ENCODE measurements at regions not wholly inside any gene's neighbourhood (a gene's known extent, or its start where the extent isn't known, plus 50 kb on each side); places are given as distances from the start of the nearest gene placed in this dataset.
A peak's percentile ranks its signal among the peaks of the same experiment; 100 is the strongest.
"Not testable (repeated sequence)": the region's sequence is repeated elsewhere in the genome, so short reads cannot be mapped to it uniquely, and the experiment has no call there.

DNA sequence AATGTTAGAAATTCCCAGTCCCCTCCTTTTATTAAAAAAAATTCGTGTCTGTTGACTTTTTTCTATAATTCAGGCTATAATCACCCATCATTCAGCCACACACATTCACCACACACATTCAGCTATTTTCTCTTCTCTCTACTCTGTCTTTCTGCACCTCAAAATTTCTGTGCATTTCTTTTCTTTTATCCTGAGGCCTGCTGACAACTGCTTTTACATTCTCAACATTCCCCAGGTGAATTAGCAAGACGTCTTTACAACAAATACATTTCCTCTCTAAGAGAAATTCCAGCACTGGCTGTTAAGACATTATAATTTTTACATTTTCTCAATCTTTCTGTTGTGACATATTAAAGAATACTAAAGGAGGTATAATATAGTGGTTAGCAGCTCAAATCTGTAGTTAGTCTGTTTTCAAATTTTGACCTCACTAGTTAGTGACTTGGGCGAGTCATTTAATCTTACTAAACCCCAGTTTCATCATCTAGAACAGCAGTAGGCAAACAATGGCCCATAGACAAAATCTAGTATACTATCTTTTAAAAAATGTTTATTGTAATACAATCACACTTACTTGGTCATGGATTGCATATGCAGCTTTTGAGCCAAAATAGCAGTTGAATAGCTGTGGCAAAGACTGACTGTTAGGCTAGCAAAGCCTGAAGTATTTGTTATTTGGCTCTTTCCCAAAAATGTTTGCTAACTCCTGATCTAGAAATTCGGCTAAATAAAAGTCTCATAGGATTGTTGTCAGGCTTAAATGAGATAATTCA, 350.7 kb downstream of the NSUN3 start:
- peak; percentile 80 for DNase-seq

DNA sequence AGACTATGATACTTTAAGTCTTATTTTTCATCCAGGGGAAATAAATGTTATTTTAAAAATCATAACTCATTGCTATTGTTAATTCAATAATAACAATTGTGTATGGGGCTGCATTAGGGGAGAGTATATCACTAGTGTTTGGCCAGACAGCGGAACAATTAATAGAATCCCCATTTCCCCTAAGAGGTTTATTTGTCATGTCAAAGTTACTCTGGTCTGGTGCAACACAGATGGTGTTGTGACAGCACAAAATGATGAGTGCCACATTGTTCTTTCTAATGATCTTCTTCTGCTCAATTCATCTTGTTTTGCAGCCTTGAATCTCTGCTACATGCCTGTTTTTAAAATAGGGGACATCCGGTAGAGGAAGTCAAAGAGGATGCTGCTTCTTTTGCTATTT, 351.6 kb downstream of the NSUN3 start:
- DNase-seq, result no peak

DNA sequence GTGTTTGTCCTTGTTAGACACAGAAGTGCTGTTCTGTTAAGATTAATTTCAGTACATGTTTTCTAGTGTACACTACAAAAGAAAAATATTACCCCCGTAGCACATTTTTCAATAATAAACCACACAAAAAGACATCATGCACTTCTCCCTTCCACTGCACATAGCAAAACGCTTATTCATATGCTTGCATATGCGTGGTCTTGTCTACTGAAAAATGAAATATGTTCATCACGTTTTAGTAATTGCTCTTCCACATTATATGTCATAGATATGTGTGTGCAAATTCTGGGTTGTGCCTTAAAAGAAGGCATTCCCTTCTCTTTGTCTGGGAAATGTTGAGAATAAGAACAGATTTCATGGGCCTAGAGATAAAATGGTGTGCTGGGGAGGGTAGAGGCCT, 353.9 kb downstream of the NSUN3 start:
- DNase-seq, result peak; percentile 55

DNA sequence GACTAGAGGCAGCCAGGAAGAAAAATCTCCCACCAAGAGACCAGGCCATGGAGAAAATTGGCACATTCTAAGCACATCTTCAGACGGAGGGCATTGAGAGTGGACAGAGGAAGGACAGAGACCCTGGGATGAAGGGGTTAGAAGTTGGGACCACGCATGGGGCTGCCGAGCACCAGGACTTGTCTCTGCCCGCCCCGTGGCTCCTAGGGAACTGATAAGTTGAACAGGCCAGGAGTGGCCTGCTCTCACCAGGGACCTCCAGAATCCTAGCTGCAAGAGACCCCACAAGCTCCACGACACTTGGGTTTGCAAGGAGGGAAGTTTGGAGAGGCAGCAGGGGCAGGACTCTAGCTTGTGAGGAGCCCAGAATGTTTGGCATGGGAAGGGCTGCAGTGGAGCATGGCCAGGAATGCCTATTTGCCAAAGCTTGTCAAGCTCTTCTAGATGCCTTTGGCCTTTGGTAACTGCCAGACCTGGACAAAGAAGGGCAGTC, 355.1 kb downstream of the NSUN3 start:
- DNase-seq, result no peak

DNA sequence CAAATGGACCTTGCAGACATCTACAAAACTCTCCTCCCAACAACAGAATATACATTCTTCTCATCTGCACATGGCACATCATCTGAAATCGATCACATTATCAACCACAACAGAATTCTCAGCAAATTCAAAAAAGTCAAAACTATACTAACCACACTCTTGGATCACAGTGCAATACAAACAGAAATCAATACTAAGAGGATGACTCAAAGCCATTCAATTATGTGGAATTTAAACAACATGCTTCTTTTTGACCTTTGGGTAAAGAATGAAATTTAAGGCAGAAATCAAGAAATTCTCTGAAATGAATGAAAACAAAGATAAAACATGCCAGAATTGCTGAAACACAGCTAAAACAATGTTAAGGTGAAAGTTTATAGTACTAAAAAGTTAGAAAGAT, 358.1 kb downstream of the NSUN3 start:
- peak; percentile 33 for DNase-seq

DNA sequence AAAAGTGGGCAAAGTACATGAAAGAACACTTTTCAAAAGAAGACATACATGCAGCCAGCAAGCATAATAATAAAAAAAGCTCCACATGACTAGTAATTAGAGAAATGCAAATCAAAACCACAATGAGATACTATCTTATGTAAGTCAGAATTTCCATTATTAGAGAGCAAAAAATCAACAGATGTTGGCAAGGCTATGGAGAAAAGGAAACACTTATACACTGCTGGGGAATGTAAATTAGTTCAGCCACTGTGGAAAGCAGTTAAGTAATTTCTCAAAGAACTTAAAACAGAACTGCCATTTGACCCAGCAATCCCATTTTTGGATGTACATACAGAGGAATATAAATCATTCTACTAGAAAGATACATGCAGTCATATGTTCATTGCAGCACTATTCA, 360.7 kb downstream of the NSUN3 start:
- peak; percentile 86 for DNase-seq

DNA sequence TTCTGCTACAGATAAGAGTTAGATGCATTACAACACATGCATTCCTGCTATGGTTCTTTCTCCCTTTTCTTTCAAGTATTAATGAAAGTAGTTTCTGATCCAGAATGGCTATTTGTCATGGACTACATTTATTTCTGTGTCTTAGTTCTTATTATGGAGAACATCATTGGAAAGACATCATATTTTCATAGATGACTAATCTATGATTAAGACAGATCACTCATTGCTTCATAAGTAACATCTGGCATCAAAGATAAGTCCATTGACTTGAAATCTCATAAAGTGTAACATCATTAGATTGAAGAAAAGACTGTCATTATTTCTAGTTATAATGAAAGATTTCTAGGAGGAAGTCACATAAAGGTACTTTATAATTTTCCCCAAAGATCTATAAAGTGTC, 366.7 kb downstream of the NSUN3 start:
- no peak for DNase-seq

DNA sequence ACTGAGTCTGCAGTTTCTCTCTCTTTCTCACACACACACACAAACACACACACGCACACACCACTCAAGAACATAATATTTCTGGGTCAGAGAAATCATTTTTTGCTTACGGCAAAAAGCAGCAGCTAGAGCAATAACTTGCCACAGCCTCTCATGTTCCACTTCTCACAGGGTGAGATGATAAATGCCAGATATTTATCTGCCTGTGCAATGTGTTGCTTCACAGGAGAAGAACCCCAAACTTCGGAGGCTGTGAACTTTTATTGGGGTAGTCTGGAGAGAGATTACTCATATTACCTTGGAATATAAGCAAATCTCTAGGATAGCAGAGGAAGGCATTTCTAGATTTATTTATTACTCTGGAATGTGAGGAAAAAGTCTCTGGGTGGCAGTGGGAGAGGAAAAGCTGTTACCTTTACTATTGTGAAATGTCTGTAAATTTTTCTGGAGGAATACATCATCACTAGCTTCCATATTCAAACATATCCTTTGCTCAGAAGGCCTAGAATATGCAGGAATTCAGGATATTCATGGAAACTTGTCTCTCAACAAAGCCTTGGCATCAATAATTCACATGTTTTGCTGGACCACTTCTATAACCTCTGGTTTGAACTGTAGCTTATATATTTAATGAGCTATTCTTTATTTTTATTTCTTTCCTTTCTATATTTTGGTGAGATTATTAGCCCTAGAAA, 369.2 kb downstream of the NSUN3 start:
- peak; percentile 42 for DNase-seq

DNA sequence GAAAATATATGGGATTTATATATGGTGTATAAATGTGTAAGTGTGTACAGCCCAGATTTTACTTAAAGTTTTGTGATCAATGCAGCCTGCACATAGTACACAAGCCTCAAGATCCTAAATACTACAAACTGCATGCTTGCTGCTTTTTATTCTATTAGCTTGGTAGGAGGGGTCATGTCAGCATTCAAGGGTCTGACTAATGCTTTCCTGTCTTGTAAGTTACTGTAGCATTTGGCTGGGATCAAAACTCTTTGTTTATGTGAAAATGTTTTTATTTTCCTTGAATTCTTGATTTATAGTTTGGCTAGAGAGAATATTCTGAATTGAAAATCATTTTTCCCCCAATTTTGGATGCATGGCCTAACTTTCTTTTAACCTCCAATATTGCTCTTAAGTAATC, 370.9 kb downstream of the NSUN3 start:
- no peak for DNase-seq

DNA sequence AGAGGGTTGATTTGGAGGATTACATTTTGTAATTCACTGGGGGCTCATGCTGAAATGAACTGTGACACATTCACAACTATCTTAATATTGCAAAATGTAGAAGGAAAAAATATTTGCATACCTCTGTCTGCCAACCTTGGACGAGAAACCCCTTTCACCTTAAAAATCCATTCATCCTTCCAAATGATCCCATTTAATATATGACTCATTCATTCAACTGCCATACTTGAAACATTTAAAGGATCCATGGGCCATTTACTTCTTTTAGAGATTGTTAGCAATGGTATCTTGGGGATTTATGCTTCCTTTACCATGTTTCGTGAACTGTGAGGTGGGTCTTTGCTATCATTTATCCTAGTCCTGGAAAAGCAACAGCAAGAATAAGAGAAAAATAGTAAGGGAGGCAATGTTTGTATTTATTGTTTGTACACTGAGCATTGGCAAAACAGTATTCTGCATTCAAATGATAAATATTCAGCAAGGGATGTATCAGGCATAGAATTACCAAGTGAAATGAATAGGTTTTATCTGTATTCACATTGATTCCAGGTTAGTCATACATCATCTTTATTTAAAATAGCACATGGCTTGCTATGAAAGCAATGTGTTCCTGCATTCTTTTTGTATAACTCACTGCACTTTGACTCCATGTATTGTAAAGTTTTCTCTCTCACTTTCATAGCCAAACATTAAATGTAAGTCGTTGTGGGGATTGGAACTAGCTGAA, 378.1 kb downstream of the NSUN3 start:
- peak; percentile 85 for DNase-seq

DNA sequence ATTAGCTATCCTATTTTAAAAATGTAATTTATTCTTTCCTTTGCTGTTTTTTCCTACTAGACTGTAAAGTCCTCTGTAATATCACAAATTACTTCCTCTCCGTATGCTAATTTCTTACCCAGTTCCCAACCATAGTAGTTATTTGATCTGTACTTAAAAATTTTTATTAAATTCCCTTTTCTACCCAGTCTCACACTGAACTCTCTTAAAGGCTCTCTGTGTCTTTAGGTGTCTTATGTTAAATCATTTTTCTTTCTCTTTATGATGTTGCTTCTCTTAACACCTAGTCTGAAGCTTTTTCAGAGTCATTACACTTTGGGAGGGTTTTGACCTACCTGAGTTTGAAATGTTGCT, 378.6 kb downstream of the NSUN3 start:
- no peak for DNase-seq

DNA sequence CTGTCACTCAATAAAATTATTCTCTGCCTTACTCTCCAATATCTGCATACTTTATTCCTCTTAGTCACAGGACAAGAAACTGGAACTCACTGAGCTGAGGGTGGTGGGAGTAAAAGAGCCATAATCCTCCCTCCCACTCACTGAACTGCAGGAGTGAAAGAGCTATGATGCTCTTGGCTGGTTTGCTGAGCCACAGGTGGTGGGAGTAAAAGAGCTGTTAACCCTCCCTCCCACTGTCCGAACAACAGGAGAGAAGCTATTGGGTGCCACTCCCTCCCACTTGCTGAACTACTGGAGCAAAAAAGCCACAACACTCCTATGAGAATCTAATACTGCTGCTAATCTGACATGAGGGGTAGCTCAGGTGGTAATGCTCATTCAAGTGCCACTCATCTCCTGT, 391.0 kb downstream of the NSUN3 start:
- no peak for DNase-seq

DNA sequence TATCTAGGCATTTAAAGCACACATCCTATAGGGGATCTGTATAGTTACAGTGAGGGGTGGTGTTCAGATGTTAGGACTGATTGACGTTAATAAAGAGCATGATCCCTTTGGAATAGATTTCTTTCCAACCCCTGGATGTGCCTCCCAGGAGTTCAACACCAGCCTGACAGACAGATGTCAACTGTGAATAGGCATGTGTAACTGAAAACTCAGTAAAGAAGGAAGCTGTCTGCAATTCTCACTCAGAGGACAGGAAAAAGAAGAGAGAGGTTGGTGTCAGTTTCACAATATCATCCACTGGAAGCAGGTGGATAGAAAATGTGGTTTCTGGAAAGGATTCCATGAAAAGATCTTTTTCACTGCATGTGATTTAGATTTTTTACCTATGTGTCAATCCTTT, 396.3 kb downstream of the NSUN3 start:
- DNase-seq, result no peak

DNA sequence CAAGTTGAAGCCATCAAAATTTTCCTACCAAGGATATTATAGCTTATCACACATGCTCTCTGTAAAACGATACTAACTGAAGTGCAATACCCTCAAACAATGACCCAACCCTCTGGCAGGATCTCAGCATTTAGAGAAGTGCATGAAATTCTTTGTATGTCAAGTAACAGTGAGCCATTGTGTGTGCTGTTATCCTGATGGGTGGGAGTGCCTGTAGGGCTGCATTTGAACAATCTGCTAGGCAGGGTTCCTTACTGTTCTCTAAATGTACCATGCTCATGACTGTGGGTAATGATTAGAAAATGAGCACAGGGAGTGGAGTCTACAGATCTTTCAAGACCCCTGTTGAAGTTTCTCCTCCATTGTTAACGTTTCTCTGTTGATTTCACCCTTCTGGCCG, 398.1 kb downstream of the NSUN3 start:
- DNase-seq, result no peak

DNA sequence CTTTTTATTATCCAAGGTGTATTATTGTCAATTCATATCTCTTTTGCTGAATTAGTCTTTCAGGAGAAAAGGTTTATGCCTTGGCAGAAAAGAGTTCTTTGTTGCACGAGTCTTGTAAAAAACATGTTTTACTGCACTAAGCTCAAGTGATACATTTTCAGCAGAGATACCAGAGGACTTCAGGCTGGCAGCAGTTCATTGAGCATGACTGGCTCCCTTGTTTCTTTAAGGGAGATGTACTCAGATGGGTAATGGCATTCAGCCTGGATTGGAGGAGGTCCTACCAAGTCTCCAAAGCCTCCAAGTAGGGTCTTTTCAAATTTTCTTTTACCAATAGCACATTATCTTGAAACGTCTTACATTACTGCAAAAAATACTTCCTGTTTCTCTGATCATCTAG, 400.1 kb downstream of the NSUN3 start:
- no peak for DNase-seq

DNA sequence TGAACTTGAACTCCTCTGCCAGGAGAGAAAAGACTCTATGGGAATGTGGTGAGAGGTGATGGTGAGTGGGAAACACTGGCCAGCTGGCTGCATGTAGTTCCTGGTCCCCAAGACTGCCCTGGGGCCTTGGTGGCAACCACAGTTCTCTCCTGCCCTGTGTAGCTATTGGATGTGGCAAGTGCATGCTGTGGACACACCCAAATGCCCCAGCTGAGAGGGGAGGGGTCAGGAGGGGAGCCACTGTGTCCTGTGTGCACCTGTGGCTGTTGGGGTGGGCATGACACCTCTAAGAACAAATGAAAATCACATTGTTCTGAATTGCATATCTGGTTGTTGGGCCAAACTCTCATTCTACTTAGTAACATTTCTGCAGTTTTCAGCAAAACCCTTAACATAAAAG, 409.6 kb downstream of the NSUN3 start:
- DNase-seq, result no peak

DNA sequence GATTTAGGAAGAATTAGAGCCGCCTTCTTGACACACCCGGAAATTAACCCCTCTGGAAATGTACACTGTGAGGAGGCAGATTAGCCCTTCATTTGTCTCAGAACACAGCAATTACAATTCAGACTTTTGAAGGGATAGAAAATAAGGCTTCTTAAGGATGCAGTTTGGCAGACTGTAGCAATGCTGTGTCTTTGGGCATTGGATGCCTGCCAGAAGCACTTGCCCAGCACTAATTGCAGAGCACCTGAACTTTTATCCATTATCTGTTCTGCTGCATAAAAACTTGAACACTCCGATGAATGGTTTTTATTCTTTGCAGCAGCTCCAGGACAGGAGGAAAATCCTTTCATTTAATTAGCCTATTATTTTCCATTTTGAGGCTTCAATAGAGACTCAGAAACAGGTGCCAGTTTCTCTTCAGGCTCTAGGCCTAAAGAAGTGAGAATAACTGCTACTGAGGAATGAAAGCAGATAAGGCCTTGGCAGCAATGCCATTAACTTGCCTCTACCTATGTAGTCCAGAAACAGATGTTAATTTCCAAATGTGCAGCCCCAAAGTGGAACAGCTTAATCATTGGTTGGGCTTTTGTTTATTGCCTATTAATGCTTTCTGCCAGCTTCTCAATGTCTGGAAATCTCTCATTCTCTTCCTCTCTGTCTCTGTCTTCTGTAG, 418.5 kb downstream of the NSUN3 start:
- DNase-seq, result no peak

DNA sequence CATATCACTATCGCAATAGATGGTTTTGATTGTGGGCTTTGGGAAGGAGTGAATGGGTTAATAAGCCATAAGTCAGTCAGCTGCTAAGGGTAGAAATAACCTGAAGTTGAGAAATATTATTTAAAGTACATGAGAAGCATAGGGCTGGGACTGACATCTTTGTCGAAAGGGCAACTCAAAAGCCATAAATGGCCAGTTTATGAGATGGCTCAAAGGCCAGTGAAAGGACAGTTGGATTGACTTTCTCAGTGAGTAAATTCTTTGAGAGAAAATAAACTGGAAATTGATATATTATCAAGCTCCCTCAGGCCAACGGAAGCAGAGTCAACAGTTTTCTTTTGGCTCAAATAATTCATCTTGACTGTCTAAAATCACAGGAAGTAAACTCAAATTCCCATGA, 419.8 kb downstream of the NSUN3 start:
- DNase-seq, result no peak

DNA sequence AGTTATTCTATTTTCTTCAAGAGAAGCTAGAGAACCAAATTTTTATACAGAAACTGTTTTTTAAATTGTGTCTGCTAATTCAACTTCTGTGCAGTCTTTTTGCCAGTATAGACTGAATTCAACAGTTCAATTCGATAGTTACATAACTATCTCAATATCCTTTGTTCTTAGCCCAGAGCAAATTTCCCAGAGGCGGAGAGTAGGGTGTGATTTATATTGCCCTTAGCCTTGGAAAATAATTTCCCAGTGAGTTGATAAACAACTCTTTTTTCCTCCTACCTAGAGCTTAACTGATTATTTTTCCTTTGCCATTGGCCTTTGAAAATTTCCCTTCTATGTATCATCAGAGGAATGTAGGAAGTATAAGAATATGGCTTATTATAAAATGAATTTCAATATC, 420.5 kb downstream of the NSUN3 start:
- DNase-seq, result no peak

DNA sequence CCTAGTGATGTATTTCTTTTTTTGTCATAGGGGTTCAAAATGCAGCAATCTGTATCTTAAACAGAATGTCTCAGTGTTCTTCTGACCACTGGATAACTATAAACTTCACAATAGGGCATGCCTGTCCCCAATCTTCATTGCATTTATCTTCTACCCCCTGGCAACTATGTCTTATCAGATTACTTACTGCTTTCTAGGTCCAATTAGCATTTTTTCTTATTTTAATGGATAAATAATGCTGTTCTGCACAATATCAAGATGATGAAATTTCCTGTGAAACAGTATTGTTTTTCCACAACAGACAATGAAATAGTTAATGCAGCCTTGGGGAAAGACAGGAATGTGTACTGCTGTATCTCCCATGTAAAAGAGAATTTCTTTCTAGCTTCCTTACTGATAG, 432.1 kb downstream of the NSUN3 start:
- DNase-seq, result no peak

DNA sequence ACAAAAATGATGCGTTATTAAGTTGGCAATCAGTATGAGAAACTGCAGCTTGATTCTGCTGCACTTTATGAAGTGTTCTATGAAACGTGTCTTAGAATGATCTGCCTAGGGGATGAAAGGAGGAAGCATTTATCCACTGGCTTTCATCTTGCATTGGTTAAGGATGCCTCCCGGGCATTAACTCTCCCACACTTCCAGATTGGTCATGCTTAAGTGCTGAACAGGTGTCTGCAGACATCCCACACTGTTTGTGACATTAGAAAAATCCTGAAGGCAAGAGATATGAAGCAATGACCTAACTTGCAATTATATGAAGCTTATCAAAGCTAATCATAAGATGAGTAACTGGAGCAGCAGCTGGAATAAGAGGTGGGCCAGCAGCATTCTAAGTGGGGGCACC, 437.3 kb downstream of the NSUN3 start:
- DNase-seq, result no peak

DNA sequence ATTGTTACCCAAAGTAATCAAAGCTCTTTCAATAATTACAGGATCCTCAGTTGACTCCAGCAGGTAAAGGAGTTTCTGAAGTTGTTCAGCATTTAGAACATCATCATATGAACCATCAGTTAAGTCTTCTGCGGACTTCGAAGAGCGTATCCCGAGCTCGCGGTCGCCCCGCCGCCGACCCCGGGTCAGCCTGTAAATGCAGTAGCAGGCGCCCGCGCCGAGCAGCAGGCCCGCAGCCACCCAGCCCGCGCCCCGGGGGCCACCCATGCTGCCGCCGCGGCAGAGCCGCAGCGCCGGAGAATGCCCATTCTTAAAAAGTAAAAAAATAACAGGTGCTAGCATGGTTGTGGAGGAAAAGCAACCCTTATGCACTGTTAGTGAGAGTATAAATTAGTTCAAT, 444.5 kb downstream of the NSUN3 start:
- not testable (repeated sequence) for DNase-seq

DNA sequence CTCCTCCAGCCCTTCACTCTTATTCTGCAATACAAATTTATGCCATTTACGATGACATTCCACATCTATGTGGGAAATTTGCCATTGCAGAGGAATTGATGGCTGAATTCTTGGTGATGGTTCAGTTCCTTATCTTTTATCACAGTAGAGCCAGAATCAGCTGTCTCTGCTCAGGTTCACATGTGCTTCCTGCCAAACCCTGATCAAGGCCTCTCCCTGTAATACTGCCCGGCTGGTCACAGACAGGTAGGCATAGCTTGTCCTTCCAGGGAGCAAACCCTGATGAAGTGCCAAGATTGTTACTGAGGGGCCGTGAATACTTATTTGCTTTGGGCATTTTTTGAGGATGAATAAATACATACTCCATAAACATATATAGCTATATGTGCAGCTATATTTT, 450.0 kb downstream of the NSUN3 start:
- DNase-seq, result no peak
